Ascending aorta (tissue), 2 donors: ENCODE measurements at regions not wholly inside any gene's neighbourhood (a gene's known extent, or its start where the extent isn't known, plus 50 kb on each side); places are given as distances from the start of the nearest gene placed in this dataset.
A peak's percentile ranks its signal among the peaks of the same experiment; 100 is the strongest.

ENCODE experiments used
- DNase-seq, 2 donors: peaks; one replicate each; pipeline ENCODE4 v3.0.0-alpha.2; 2019; ENCODE audit warnings: low spot score in 2 of 2
- H3K27ac ChIP-seq, 2 donors: fragments of 200-600 bp; sonication (generic); one replicate each; pipeline ENCODE4 v1.5.1; 2016 to 2017; ENCODE audit warnings: mild to moderate bottlenecking in 1 of 2
- H3K27me3 ChIP-seq: fragments of 200-600 bp; sonication (generic); one replicate; pipeline ENCODE4 v1.5.1; 2017
- H3K36me3 ChIP-seq, 2 donors: fragments of 200-600 bp; sonication (generic); one replicate each; pipeline ENCODE4 v1.5.1; 2016
- H3K4me1 ChIP-seq, 2 donors: fragments of 200-600 bp; sonication (generic); one replicate each; pipeline ENCODE4 v1.5.1; 2016 to 2017; ENCODE audit warnings: mild to moderate bottlenecking in 1 of 2
- H3K4me3 ChIP-seq, 2 donors: fragments of 200-600 bp; sonication (generic); one replicate each; pipeline ENCODE4 v1.5.1; 2016 to 2017; ENCODE audit warnings: mild to moderate bottlenecking in 1 of 2
- H3K9me3 ChIP-seq, 2 donors: fragments of 200-600 bp; sonication (generic); one replicate each; pipeline ENCODE4 v1.5.1; 2016
- intact Hi-C: fragments of 100-400 bp; cut with DNase I; formaldehyde crosslinking; loops from one replicate; pipeline ENCODE4 v1.15.1; 2023
- TF ChIP-seq, protein P1 (sequence below), 3 experiments: fragments of 200-600 bp in 2 of 3; fragments of 450-650 bp in 1 of 3; sonication (generic) in 2 of 3; IDR thresholded peaks; one replicate each; pipeline ENCODE4 v1.5.1; 2016 to 2019; ENCODE audit warnings: antibody characterized with exemption in 3 of 3, mild to moderate bottlenecking in 1 of 3, moderate library complexity in 1 of 3

DNA sequence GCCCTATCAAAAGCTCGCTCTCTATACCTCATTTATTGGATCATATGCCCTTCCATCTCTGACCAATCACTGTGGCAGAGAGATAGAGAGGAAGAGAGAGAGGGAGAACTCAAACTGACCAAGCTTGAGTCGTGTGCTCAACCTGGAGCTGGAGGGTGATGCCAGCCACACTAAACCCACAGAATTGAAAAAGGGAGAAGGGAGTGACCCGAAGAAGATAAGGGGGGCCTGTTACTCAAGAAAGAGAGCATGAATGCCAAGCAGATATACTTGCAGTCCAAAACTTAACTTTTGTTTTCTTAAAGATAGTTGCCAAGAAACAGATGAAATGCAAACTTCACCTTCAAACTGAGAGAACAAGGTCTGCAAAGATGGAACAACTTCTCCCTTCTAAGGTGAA, 112.7 kb downstream of the BTG1 start:
- peaks cover 0 to 22% of the 10 kb centered on the region in 2 donors for H3K4me1 ChIP-seq
- TF ChIP-seq, protein P1, sequence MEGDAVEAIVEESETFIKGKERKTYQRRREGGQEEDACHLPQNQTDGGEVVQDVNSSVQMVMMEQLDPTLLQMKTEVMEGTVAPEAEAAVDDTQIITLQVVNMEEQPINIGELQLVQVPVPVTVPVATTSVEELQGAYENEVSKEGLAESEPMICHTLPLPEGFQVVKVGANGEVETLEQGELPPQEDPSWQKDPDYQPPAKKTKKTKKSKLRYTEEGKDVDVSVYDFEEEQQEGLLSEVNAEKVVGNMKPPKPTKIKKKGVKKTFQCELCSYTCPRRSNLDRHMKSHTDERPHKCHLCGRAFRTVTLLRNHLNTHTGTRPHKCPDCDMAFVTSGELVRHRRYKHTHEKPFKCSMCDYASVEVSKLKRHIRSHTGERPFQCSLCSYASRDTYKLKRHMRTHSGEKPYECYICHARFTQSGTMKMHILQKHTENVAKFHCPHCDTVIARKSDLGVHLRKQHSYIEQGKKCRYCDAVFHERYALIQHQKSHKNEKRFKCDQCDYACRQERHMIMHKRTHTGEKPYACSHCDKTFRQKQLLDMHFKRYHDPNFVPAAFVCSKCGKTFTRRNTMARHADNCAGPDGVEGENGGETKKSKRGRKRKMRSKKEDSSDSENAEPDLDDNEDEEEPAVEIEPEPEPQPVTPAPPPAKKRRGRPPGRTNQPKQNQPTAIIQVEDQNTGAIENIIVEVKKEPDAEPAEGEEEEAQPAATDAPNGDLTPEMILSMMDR (IDR thresholded peaks at IDR 0.05): no peak
- H3K36me3 ChIP-seq: no peaks in the 10 kb centered on the region
- H3K9me3 ChIP-seq: no peaks in the 10 kb centered on the region
- H3K4me3 ChIP-seq: no peak overlapping the region
- intact Hi-C loops: loop anchor here (5.0 kb wide), 1 partner anchor 41 kb away; no protein-coding TSS in a partner anchor
- peak overlapping the region; percentile 4 to 27 for H3K27ac ChIP-seq
- H3K27me3 ChIP-seq: no peaks in the 10 kb centered on the region
- no peak for DNase-seq

DNA sequence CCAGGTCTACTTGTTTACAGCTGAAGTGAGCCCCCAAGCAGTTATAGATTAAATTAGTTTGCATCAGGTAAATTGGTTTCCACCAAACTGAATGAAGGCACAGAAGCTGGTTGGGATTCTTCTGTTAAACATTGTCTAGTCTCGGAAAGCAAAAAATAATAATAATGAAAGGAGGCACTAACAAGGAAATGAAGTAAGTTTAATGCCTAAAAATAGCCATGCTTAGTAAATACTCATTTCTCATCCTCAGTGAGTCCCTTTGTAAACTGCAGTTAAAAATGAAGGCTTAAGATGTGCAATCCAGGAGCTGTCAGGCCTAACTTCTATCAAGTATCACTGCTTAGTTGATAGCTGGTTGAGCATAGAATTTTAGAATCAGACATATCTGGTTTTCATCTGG, 113.5 kb downstream of the BTG1 start:
- no peaks in the 10 kb centered on the region for H3K9me3 ChIP-seq
- no peaks in the 10 kb centered on the region for H3K27me3 ChIP-seq
- TF ChIP-seq, protein P1 (IDR thresholded peaks at IDR 0.05): no peak
- DNase-seq: no peak
- H3K36me3 ChIP-seq: no peaks in the 10 kb centered on the region
- peaks cover 0 to 29% of the 10 kb centered on the region in 2 donors for H3K4me1 ChIP-seq
- H3K4me3 ChIP-seq: no peak overlapping the region
- H3K27ac ChIP-seq: peak overlapping the region; percentile 10 to 27
- intact Hi-C loops: loop anchor here (5.0 kb wide), 1 partner anchor 40 kb away; no protein-coding TSS in a partner anchor

DNA sequence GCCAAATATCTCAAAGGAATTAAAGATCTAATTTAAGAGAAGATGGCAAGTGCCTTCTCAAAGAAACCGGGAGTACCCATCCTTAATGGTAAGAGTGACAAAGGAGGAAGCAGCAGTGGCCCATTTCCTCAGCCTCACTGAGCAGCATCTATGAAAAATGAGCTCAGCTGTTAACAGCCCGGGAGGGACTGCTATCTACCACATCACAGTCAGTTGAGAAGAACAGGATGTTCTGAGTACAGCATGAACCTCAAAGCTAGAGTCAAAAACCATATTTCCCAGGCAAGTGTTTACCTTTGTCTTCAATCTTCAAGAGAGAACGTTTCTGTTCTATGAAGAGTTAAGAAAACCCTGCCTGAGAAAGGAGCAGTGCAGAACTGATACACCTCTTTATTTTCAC, 115.0 kb downstream of the BTG1 start:
- peaks cover 0 to 29% of the 10 kb centered on the region in 2 donors for H3K4me1 ChIP-seq
- TF ChIP-seq, protein P1 (IDR thresholded peaks at IDR 0.05): no peak
- H3K4me3 ChIP-seq: no peak overlapping the region
- no peaks in the 10 kb centered on the region for H3K36me3 ChIP-seq
- H3K9me3 ChIP-seq: no peaks in the 10 kb centered on the region
- intact Hi-C loops: loop anchor here (5.0 kb wide), 1 partner anchor 38 kb away; no protein-coding TSS in a partner anchor
- no peaks in the 10 kb centered on the region for H3K27me3 ChIP-seq
- DNase-seq: no peak
- H3K27ac ChIP-seq: peak overlapping the region; percentile 48 to 71

DNA sequence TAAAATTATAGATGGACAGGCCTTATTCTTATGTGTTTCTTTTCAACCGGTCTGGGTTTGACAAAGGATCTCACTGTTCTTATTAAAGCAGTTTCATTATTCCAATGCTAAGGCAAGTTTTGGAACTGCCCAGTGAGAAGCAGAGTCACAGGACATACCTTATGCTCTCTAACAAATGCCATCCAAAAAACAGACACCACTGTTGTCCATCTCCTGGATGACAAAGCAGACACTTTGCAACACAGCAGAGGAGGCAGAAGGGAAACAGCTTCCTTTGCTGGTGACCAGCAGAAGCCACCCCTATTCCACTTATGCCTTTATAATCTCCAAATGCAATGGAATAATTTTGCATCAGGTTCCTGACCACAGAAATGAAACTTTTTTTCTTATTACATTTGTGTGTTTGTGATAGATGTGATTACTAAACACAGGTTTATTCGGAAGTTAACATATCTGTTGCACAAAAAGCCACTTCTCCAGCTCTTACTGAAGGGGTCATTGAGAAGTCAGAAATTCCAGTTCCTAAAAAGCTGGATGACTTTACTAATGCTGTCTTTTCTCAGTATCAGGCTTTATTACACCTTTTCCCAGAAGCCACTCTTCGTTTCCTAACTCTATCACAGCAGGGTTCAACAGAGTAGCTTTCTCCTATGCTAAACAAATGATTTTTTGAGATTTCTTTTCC, 115.6 kb downstream of the BTG1 start:
- no peaks in the 10 kb centered on the region for H3K27me3 ChIP-seq
- no peaks in the 10 kb centered on the region for H3K36me3 ChIP-seq
- H3K9me3 ChIP-seq: no peaks in the 10 kb centered on the region
- peaks cover 0 to 24% of the 10 kb centered on the region in 2 donors for H3K4me1 ChIP-seq
- peak overlapping the region; percentile 48 to 71 for H3K27ac ChIP-seq
- H3K4me3 ChIP-seq: no peak overlapping the region
- no peak for DNase-seq
- intact Hi-C loops: loop anchor here (5.0 kb wide), 1 partner anchor 38 kb away; no protein-coding TSS in a partner anchor
- TF ChIP-seq, protein P1 (IDR thresholded peaks at IDR 0.05): no peak

DNA sequence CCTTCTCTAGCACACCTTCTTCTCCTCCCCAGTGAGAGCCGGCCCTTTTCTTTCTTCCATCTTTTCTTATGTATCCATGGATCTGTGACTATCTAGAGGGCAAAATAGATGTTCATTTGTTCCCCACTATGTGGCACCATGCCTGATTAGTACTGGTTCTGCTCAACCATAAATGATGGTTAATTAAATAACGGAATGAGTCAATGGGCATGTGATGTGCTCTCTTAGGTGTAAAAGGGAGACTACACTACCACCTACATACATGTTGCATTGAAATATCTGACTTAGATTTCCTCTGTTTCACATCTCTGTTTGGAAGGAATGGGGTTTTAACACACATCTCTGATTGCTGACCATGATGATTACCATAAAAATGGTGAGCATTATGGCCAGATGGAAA, 116.5 kb downstream of the BTG1 start:
- no peak for DNase-seq
- H3K4me1 ChIP-seq: peaks cover 0 to 18% of the 10 kb centered on the region in 2 donors
- no peak overlapping the region for H3K4me3 ChIP-seq
- H3K27ac ChIP-seq: peak overlapping the region; percentile 48 to 71
- TF ChIP-seq, protein P1 (IDR thresholded peaks at IDR 0.05): no peak
- no peaks in the 10 kb centered on the region for H3K27me3 ChIP-seq
- H3K9me3 ChIP-seq: no peaks in the 10 kb centered on the region
- intact Hi-C loops: no loop called here
- H3K36me3 ChIP-seq: no peaks in the 10 kb centered on the region
